Fibroblast of peridontal ligament (primary cell): ENCODE measurements at regions not wholly inside any gene's neighbourhood (a gene's known extent, or its start where the extent isn't known, plus 50 kb on each side); places are given as distances from the start of the nearest gene placed in this dataset.
A peak's percentile ranks its signal among the peaks of the same experiment; 100 is the strongest.
"Not testable (repeated sequence)": the region's sequence is repeated elsewhere in the genome, so short reads cannot be mapped to it uniquely, and the experiment has no call there.

Experiments used
- DNase-seq: peaks from one replicate; pipeline ENCODE4 v3.0.0-alpha.2; 2010; ENCODE audit errors: extremely low read depth

DNA sequence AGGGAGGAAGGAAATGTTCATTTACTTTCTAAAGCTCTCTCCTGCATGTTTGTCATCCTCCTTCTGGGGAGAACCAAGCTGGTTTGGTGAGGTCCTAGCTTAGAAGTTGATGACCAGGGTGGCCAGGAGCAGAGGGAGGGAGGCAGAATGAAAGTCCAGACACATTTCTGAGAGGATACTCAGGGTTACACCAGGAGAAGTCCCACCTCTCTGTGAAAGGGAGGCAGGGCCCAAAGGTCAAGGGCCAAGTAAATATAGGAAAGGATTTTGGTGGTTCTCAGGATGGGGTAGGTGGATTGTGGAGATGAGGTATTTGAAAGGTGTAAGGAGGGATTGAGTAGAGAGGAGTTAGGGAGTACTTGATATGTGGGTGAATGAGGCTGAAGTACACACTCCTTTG, 58.0 kb upstream of the FBXO11 start:
- DNase-seq: no peak

GRCh38 chr2:47964722-47965434, 58.6 kb upstream of the FBXO11 start:
- no peak for DNase-seq

GRCh38 chr2:47976728-47977127, 70.4 kb upstream of the FBXO11 start:
- DNase-seq: not testable (repeated sequence)

GRCh38 chr2:47984041-47984440, 77.7 kb upstream of the FBXO11 start:
- DNase-seq: peak; percentile 52

- DNase-seq: no peak
Measured at GRCh38 chr2:47990503-47990902, 84.2 kb upstream of the FBXO11 start.

- no peak for DNase-seq
Measured at GRCh38 chr2:47992671-47993070, 86.4 kb upstream of the FBXO11 start.

DNA sequence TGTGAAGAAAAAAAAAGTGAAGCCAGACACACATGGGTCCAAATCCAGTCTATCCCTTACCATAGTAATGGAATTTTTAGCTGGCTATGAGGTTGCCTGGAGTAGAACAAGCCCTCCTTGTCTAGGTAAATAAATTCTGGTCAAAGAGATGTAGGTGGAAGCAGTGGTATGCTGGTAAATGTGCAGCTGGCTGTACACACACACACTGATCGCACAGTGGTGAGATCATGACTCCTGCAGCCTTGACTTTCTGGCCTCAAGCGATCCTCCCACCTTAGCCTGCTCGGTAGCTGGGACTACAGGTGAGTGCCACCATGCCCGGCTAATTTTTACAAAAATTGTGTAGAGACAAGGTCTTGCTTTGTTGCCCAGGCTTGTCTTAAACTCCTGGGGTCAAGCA, 90.5 kb upstream of the FBXO11 start:
- DNase-seq: no peak

DNA sequence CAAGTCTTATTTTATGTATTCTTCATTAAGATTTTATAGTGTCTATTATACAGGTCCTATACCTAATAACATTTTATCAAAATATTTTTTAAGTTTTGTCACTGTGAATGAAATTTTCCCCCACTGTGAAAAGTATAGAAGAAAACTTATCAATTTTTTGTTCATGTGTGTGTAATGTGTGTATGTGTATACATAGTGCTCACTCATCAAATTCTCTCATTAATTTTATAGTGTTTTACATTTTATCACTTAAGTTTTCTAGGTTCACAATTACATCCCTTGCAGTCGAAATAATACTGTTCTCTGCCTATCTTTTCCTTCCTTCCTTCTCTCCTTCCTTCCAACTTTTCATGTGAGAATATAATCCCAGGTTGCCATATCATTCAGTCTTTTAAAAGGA, 93.2 kb upstream of the FBXO11 start:
- DNase-seq: no peak

- DNase-seq: no peak
Measured at GRCh38 chr2:48001498-48001897, 95.2 kb upstream of the FBXO11 start.

DNA sequence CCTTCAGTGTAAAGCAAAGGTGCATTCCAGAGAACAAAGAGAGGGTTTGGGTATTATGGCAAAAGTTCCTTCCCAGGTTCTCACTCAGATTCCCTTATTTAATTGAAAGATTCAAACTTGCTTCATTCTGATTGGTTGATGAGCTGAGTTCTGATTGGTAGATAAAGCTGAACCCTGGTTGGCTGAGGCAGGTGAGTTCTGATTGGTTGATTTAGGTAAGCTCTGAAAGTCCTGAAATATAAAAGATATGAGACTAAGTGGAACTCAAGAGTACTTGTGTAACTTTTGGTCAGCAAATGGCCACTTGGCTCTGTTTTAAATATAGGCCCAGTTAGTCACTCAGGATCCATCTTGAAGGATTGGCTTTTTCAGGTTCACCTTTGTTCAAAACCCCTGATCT, 99.8 kb upstream of the FBXO11 start:
- no peak for DNase-seq

DNA sequence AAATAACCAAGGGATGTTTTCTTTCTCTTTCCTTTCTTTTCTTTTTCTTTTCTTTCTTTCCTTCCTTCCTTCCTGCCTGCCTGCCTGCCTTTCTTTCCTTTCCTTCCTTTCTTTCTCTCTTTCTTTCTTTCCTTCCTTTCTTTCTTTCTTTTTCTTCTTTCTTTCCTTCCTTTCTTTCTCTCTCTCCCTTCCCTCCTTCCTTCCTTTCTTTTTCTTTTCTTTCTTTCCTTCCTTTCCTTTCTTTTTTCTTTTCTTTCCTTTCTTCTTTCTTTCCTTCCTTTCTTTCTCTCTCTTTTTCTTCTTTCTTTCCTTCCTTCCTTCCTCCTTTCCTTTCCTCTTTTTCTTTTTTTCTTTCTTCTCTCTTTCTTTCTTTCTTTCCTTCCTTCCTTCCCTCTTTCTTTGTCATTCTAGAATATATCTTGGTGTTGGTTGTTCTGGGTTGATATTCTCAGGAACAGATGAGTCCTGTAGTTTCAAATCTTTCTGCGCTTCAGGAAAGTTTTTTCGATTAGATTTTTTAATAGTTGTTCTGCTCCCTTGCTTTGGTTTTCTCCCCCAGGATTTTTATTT, 101.5 kb upstream of the FBXO11 start:
- DNase-seq: no peak

DNA sequence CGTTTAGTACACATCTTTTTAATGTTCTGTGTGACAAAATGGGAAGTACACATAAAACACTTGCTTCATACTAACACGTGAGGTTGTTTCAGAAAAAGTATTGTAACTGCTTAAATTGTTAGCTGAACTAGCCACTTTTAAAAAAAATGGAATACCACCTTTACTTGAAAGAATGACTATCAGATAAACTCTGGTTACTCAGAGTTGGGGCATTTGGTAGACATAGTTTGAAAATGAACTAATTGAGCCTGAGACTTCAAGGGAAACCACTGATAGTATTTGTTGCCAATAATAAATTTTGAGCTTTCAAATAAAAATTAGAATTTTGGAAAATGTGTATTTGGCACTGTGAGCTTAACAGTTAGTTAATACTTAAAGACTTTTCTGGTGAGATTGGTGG, 103.0 kb upstream of the FBXO11 start:
- DNase-seq: no peak

DNA sequence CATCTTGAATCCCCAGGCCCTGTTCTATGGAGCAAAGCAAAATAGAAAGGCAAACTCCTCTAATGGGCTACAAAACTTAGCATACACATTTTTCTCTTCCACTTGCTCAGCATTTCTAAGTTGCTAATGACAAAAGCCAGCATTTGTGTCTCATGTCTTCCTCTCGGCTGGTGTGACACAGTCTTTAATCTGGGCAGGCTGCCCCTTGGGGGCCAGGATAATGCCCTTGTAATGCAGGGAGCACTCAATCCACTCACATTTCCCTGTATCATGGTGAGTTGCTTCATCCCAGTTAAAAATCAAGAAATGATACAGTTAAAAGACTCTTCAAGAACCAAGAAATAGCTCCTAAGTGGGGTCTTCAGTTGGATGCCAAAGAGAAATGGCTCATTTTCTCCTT, 109.1 kb upstream of the FBXO11 start:
- no peak for DNase-seq

GRCh38 chr2:48016225-48017019, 110.1 kb upstream of the FBXO11 start:
- DNase-seq: no peak

- DNase-seq: no peak
Measured at GRCh38 chr2:48017136-48017535, 110.8 kb upstream of the FBXO11 start.

DNA sequence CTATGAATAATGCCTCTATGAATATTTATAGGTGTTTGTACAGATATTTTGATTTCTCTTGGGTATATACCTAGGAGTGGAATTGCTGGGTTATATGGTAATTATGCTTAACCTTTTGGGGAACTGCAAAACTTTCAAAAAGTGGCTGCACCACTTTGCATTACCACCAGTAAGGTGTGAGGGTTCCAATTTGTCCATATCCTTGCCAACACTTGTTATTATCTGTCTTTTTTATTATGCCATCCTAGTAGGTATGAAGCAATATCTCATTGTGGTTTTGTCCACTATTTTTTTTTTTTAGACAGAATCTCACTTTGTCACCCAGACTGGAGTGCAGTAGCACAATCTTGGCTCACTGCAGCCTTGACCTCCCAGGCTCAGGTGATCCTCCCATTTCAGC, 112.2 kb upstream of the FBXO11 start:
- DNase-seq: no peak

DNA sequence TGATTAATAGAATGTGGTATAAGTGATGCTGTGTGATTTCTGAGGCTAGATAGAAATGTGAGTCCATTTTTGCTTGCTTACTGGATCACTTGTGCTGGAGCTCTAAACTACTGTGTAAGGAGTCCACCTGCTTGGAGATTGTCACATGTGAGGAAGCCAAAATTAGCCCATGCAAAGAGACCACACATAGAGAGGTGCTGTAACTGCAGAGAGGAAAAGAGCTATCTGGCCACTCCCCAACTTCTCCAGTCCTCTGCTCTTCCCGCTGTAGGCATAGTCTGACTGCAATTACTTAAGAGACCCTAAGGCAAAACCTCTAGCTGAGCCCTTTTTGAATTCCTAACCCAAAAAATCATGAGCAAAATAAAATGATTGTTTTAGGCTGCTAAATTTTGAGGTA, 120.6 kb upstream of the FBXO11 start:
- DNase-seq: no peak

DNA sequence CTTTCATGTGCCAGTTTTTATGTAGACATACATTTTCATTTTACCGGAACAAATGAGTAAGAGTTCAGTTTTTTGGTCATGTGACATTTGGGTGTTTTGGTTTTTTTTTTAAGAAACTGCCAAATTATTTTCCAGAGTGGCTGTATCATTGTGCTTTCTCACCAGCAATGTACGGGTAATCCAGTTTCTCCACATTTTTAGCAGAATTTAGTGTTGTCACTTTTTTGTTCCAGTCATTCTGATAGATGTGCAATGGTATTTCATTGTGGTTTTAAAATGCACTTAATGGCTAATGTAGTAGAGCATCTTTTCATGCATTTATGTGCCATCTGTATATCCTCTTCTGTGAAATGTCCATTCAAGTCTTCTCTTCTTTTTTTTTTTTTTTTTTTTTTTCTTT, 126.5 kb upstream of the FBXO11 start:
- DNase-seq: no peak

DNA sequence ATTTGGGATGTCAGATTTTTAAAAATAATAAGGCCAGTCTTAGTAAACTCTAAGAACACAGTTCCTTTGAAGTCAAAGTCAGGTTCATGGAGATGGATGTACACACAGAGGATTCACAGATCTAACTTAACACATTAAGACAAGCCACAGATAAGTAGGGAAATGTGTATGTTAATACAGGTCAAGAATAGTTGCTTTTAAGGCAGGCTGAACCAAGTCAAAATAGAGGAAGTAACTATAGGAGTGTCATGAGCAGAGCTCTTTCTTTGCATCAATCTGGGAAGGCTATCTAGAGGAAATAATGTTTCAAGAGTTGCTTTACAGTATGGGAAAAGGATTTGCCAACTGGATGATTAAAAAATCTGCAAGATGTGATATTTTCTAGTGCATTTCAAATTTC, 128.0 kb upstream of the FBXO11 start:
- no peak for DNase-seq

DNA sequence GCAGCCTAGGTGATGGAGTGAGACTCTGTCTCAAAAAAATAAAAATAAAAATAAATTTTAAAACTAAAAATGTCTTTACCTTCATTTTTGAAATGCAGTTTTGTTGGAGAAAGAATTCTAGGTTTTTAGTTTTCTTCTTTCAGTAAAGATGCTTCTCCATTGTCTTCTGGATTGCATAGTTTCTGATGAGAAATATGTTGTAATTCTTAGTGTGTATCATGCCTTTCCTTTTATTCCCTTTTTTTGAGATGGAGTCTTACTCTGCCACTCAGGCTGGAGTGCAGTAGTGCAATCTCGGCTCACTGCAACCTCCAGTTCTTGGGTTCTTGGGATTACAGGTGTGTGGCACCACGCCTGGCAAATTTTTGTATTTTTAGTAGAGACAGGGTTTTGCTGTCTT, 130.0 kb upstream of the FBXO11 start:
- no peak for DNase-seq

GRCh38 chr2:48039209-48039990, 133.1 kb upstream of the FBXO11 start:
- no peak for DNase-seq

GRCh38 chr2:48043131-48043700, 136.9 kb upstream of the FBXO11 start:
- DNase-seq: no peak
